ENCODE measurements at regions not wholly inside any gene's neighbourhood (a gene's known extent, or its start where the extent isn't known, plus 50 kb on each side); places are given as distances from the start of the nearest gene placed in this dataset.

GRCh38 chr4:15130441-15130840 is 128.2 kb downstream of the CPEB2 start:
- no peak for DNase-seq (ENCODE audit: low read depth in 2 of 2)

- DNase-seq (ENCODE audit: low read depth in 2 of 2) = no peak
These were observed 129.3 kb downstream of the CPEB2 start for GRCh38 chr4:15131551-15131950.

- DNase-seq (ENCODE audit: low read depth in 2 of 2) = no peak
These were observed 130.5 kb downstream of the CPEB2 start for GRCh38 chr4:15132739-15133138.

- DNase-seq (ENCODE audit: low read depth in 2 of 2) = no peak
These were observed 137.3 kb downstream of the CPEB2 start for GRCh38 chr4:15139599-15139998.

- no peak for DNase-seq (ENCODE audit: low read depth in 2 of 2)
These were observed 139.9 kb downstream of the CPEB2 start for GRCh38 chr4:15142201-15142600.

GRCh38 chr4:15143551-15143950 is 141.3 kb downstream of the CPEB2 start:
- DNase-seq (ENCODE audit: low read depth in 2 of 2) = no peak

- DNase-seq (ENCODE audit: low read depth in 2 of 2) = no peak
These were observed 142.1 kb downstream of the CPEB2 start for GRCh38 chr4:15144249-15144966.

- DNase-seq (ENCODE audit: low read depth in 2 of 2) = no peak
These were observed 142.7 kb downstream of the CPEB2 start for GRCh38 chr4:15144967-15145295.

GRCh38 chr4:15145709-15146108 is 143.4 kb downstream of the CPEB2 start:
- no peak for DNase-seq (ENCODE audit: low read depth in 2 of 2)

GRCh38 chr4:15147714-15148113 is 145.4 kb downstream of the CPEB2 start:
- DNase-seq (ENCODE audit: low read depth in 2 of 2) = no peak

- DNase-seq (ENCODE audit: low read depth in 2 of 2) = no peak
These were observed 145.9 kb downstream of the CPEB2 start for GRCh38 chr4:15148199-15148598.

- no peak for DNase-seq (ENCODE audit: low read depth in 2 of 2)
These were observed 146.4 kb downstream of the CPEB2 start for GRCh38 chr4:15148691-15149090.

GRCh38 chr4:15149234-15149838 is 147.1 kb downstream of the CPEB2 start:
- DNase-seq (ENCODE audit: low read depth in 2 of 2) = no peak

GRCh38 chr4:15149839-15150592 is 147.7 kb downstream of the CPEB2 start:
- DNase-seq (ENCODE audit: low read depth in 2 of 2) = no peak

- no peak for DNase-seq (ENCODE audit: low read depth in 2 of 2)
These were observed 148.3 kb downstream of the CPEB2 start for GRCh38 chr4:15150631-15151030.

- DNase-seq (ENCODE audit: low read depth in 2 of 2) = no peak
These were observed 148.8 kb downstream of the CPEB2 start for GRCh38 chr4:15151033-15151432.

GRCh38 chr4:15153662-15154061 is 151.4 kb downstream of the CPEB2 start:
- DNase-seq (ENCODE audit: low read depth in 2 of 2) = no peak

- DNase-seq (ENCODE audit: low read depth in 2 of 2) = no peak
These were observed 156.3 kb downstream of the CPEB2 start for GRCh38 chr4:15158406-15159091.

GRCh38 chr4:15159477-15160019 is 157.3 kb downstream of the CPEB2 start:
- no peak for DNase-seq (ENCODE audit: low read depth in 2 of 2)

- DNase-seq (ENCODE audit: low read depth in 2 of 2) = no peak
These were observed 159.2 kb downstream of the CPEB2 start for GRCh38 chr4:15161439-15161838.

- no peak for DNase-seq (ENCODE audit: low read depth in 2 of 2)
These were observed 159.8 kb downstream of the CPEB2 start for GRCh38 chr4:15162046-15162445.
